T-helper 1 cell treated with Interleukin-12 subunit alpha and Interleukin-12 subunit beta and Interleukin-4 antibody, amounts not matched to agents 30 μg/mL and 1 μg/mL, for 36 hours (primary cell): ENCODE measurements at regions not wholly inside any gene's neighbourhood (a gene's known extent, or its start where the extent isn't known, plus 50 kb on each side); places are given as distances from the start of the nearest gene placed in this dataset.
A peak's percentile ranks its signal among the peaks of the same experiment; 100 is the strongest.
"Not testable (repeated sequence)": the region's sequence is repeated elsewhere in the genome, so short reads cannot be mapped to it uniquely, and the experiment has no call there.

ENCODE experiments used
- H3K27ac Mint-ChIP-seq: one replicate; pipeline ENCODE4 v1.8.0; 2021; ENCODE audit warnings: mild to moderate bottlenecking, mixed read lengths
- H3K27me3 Mint-ChIP-seq: one replicate; pipeline ENCODE4 v1.8.0; 2021; ENCODE audit warnings: low read depth, mixed read lengths
- H3K36me3 Mint-ChIP-seq: one replicate; pipeline ENCODE4 v1.8.0; 2021; ENCODE audit warnings: low read depth, mixed read lengths
- H3K4me1 Mint-ChIP-seq: one replicate; pipeline ENCODE4 v1.8.0; 2021; ENCODE audit warnings: low read depth, mixed read lengths
- H3K4me3 Mint-ChIP-seq: one replicate; pipeline ENCODE4 v1.8.0; 2021; ENCODE audit warnings: mild to moderate bottlenecking, moderate library complexity, mixed read lengths
- H3K9me3 Mint-ChIP-seq: one replicate; pipeline ENCODE4 v1.8.0; 2021; ENCODE audit warnings: mixed read lengths

GRCh38 chr15:69699096-69699495 lies 246.5 kb downstream of the RPLP1 start:
- peaks cover 21% of the 10 kb centered on the region for H3K27me3 Mint-ChIP-seq
- no peak overlapping the region for H3K4me3 Mint-ChIP-seq
- H3K27ac Mint-ChIP-seq, result no peak overlapping the region
- no peaks in the 10 kb centered on the region for H3K36me3 Mint-ChIP-seq
- H3K9me3 Mint-ChIP-seq, result peaks cover 11% of the 10 kb centered on the region
- H3K4me1 Mint-ChIP-seq, result no peaks in the 10 kb centered on the region

GRCh38 chr15:69700380-69700779 lies 247.8 kb downstream of the RPLP1 start:
- peaks cover 28% of the 10 kb centered on the region for H3K27me3 Mint-ChIP-seq
- H3K4me1 Mint-ChIP-seq, result no peaks in the 10 kb centered on the region
- H3K36me3 Mint-ChIP-seq, result no peaks in the 10 kb centered on the region

GRCh38 chr15:69701198-69701597 lies 248.6 kb downstream of the RPLP1 start:
- H3K27me3 Mint-ChIP-seq, result peaks cover 24% of the 10 kb centered on the region
- H3K4me3 Mint-ChIP-seq, result no peak overlapping the region
- H3K36me3 Mint-ChIP-seq, result no peaks in the 10 kb centered on the region
- H3K27ac Mint-ChIP-seq, result no peak overlapping the region
- peaks cover 23% of the 10 kb centered on the region for H3K9me3 Mint-ChIP-seq
- H3K4me1 Mint-ChIP-seq, result no peaks in the 10 kb centered on the region

More at GRCh38 chr15:69700380-69700779, 247.8 kb downstream of the RPLP1 start:
- H3K4me3 Mint-ChIP-seq, result no peak overlapping the region
- peaks cover 17% of the 10 kb centered on the region for H3K9me3 Mint-ChIP-seq
- H3K27ac Mint-ChIP-seq, result no peak overlapping the region

GRCh38 chr15:69703532-69704187 lies 251.0 kb downstream of the RPLP1 start:
- peaks cover 10% of the 10 kb centered on the region for H3K36me3 Mint-ChIP-seq

GRCh38 chr15:69704229-69704628 lies 251.6 kb downstream of the RPLP1 start:
- Mint-ChIP-seq H3K4me1 (no peaks in the 10 kb centered on the region), H3K27ac (no peak overlapping the region), H3K27me3 (peaks cover 38% of the 10 kb centered on the region), H3K4me3 (no peak overlapping the region), H3K36me3 (peaks cover 10% of the 10 kb centered on the region), H3K9me3 (peaks cover 49% of the 10 kb centered on the region)

More at GRCh38 chr15:69703532-69704187, 251.0 kb downstream of the RPLP1 start:
- Mint-ChIP-seq H3K4me3 (no peak overlapping the region), H3K4me1 (no peaks in the 10 kb centered on the region), H3K27me3 (peaks cover 38% of the 10 kb centered on the region), H3K9me3 (peaks cover 44% of the 10 kb centered on the region), H3K27ac (no peak overlapping the region)

- Mint-ChIP-seq H3K4me3 (no peak overlapping the region), H3K9me3 (peaks cover 54% of the 10 kb centered on the region), H3K27me3 (peaks cover 42% of the 10 kb centered on the region), H3K4me1 (no peaks in the 10 kb centered on the region), H3K36me3 (peaks cover 10% of the 10 kb centered on the region), H3K27ac (no peak overlapping the region)
Measured at GRCh38 chr15:69704700-69705099, 252.1 kb downstream of the RPLP1 start.

- Mint-ChIP-seq H3K27ac (no peak overlapping the region), H3K4me1 (no peaks in the 10 kb centered on the region), H3K4me3 (no peak overlapping the region), H3K36me3 (peaks cover 18% of the 10 kb centered on the region), H3K9me3 (peaks cover 63% of the 10 kb centered on the region), H3K27me3 (peaks cover 53% of the 10 kb centered on the region)
Measured at GRCh38 chr15:69706353-69707097, 253.9 kb downstream of the RPLP1 start.

- H3K9me3 Mint-ChIP-seq, result peaks cover 63% of the 10 kb centered on the region
Measured at GRCh38 chr15:69707241-69707640, 254.6 kb downstream of the RPLP1 start.

GRCh38 chr15:69708436-69709122 lies 256.0 kb downstream of the RPLP1 start:
- not testable (repeated sequence) for H3K27ac Mint-ChIP-seq
- H3K36me3 Mint-ChIP-seq, result peaks cover 18% of the 10 kb centered on the region

More at GRCh38 chr15:69707241-69707640, 254.6 kb downstream of the RPLP1 start:
- H3K36me3 Mint-ChIP-seq, result peaks cover 18% of the 10 kb centered on the region
- H3K4me3 Mint-ChIP-seq, H3K4me1 Mint-ChIP-seq, H3K27ac Mint-ChIP-seq: not testable (repeated sequence)
- H3K27me3 Mint-ChIP-seq, result peaks cover 55% of the 10 kb centered on the region

GRCh38 chr15:69712991-69713390 lies 260.4 kb downstream of the RPLP1 start:
- H3K27me3 Mint-ChIP-seq, result peaks cover 51% of the 10 kb centered on the region
- H3K4me3 Mint-ChIP-seq, result no peak overlapping the region
- peaks cover 31% of the 10 kb centered on the region for H3K9me3 Mint-ChIP-seq
- peaks cover 45% of the 10 kb centered on the region for H3K4me1 Mint-ChIP-seq
- H3K36me3 Mint-ChIP-seq, result peaks cover 15% of the 10 kb centered on the region
- no peak overlapping the region for H3K27ac Mint-ChIP-seq

More at GRCh38 chr15:69708436-69709122, 256.0 kb downstream of the RPLP1 start:
- H3K27me3 Mint-ChIP-seq, result peaks cover 61% of the 10 kb centered on the region
- H3K4me1 Mint-ChIP-seq, result peaks cover 11% of the 10 kb centered on the region
- not testable (repeated sequence) for H3K4me3 Mint-ChIP-seq
- H3K9me3 Mint-ChIP-seq, result peaks cover 62% of the 10 kb centered on the region

- peaks cover 49% of the 10 kb centered on the region for H3K4me1 Mint-ChIP-seq
- H3K4me3 Mint-ChIP-seq, result peak overlapping the region; percentile 33
- peaks cover 51% of the 10 kb centered on the region for H3K27me3 Mint-ChIP-seq
- H3K9me3 Mint-ChIP-seq, result peaks cover 21% of the 10 kb centered on the region
- H3K27ac Mint-ChIP-seq, result peak overlapping the region; percentile 78
- peaks cover 9% of the 10 kb centered on the region for H3K36me3 Mint-ChIP-seq
Measured at GRCh38 chr15:69713726-69714559, 261.3 kb downstream of the RPLP1 start.

GRCh38 chr15:69715210-69715609 lies 262.6 kb downstream of the RPLP1 start:
- peaks cover 9% of the 10 kb centered on the region for H3K36me3 Mint-ChIP-seq
- H3K27ac Mint-ChIP-seq, result peak overlapping the region; percentile 6

GRCh38 chr15:69718436-69718835 lies 265.8 kb downstream of the RPLP1 start:
- H3K9me3 Mint-ChIP-seq, result peaks cover 3% of the 10 kb centered on the region
- H3K4me1 Mint-ChIP-seq, result peaks cover 73% of the 10 kb centered on the region
- H3K27me3 Mint-ChIP-seq, result peaks cover 56% of the 10 kb centered on the region
- peaks cover 3% of the 10 kb centered on the region for H3K36me3 Mint-ChIP-seq
- H3K27ac Mint-ChIP-seq, result no peak overlapping the region
- H3K4me3 Mint-ChIP-seq, result no peak overlapping the region

More at GRCh38 chr15:69715210-69715609, 262.6 kb downstream of the RPLP1 start:
- peaks cover 9% of the 10 kb centered on the region for H3K9me3 Mint-ChIP-seq
- peak overlapping the region; percentile 31 for H3K4me3 Mint-ChIP-seq
- H3K27me3 Mint-ChIP-seq, result peaks cover 55% of the 10 kb centered on the region
- H3K4me1 Mint-ChIP-seq, result peaks cover 60% of the 10 kb centered on the region

- H3K36me3 Mint-ChIP-seq, result peaks cover 3% of the 10 kb centered on the region
- H3K4me3 Mint-ChIP-seq, result no peak overlapping the region
- peaks cover 3% of the 10 kb centered on the region for H3K9me3 Mint-ChIP-seq
- H3K27me3 Mint-ChIP-seq, result peaks cover 61% of the 10 kb centered on the region
- peaks cover 72% of the 10 kb centered on the region for H3K4me1 Mint-ChIP-seq
- H3K27ac Mint-ChIP-seq, result peak overlapping the region; percentile 50
Measured at GRCh38 chr15:69718916-69719315, 266.3 kb downstream of the RPLP1 start.
